H1 (cell line): ENCODE measurements at regions not wholly inside any gene's neighbourhood (a gene's known extent, or its start where the extent isn't known, plus 50 kb on each side); places are given as distances from the start of the nearest gene placed in this dataset.

Experiments
- CTCF ChIA-PET: fragments of 300-600 bp; sonication (Branson Sonifier 250); formaldehyde crosslinking; loops from one replicate; lab custom pipeline; 2021; ENCODE audit not compliant: partially characterized antibody; lab: Charles Lee
- POLR2A ChIA-PET: fragments of 300-600 bp; sonication (Branson Sonifier 250); formaldehyde crosslinking; loops from one replicate; lab custom pipeline; 2021; ENCODE audit warnings: inconsistent platforms; ENCODE audit not compliant: partially characterized antibody; lab: Charles Lee
- DNase-seq, 2 experiments: peaks; one replicate each; pipeline versions ENCODE4 v3.0.0 to v3.0.0-alpha.2; 2010 to 2022; ENCODE audit warnings: low spot score in 2 of 2, low read depth in 1 of 2, mixed read lengths in 1 of 2
- FAIRE-seq: peaks from 2 replicates; lab custom pipeline; 2011; peaks lifted over from hg19 to GRCh38; lab: Jason Lieb, UNC
- H2AFZ ChIP-seq: 2 replicates; pipeline ENCODE4 v1.8.1; 2012; ENCODE audit warnings: low read length, inconsistent platforms
- H2AK5ac ChIP-seq: 2 replicates; pipeline ENCODE4 v1.6.1; 2013; ENCODE audit warnings: low read depth, low read length
- H2BK120ac ChIP-seq: replicated peaks from 2 replicates; pipeline ENCODE3; 2013; ENCODE audit warnings: low read depth, low read length, inconsistent platforms
- H2BK12ac ChIP-seq: 2 replicates; pipeline ENCODE4 v1.6.1; 2013; ENCODE audit warnings: low read depth, low read length
- H2BK15ac ChIP-seq: 2 replicates; pipeline ENCODE4 v1.6.1; 2013; ENCODE audit warnings: low read length
- H2BK20ac ChIP-seq: 2 replicates; pipeline ENCODE4 v1.6.1; 2013; ENCODE audit warnings: low read length
- H2BK5ac ChIP-seq: 2 replicates; pipeline ENCODE4 v1.6.1; 2013; ENCODE audit warnings: low read depth, low read length
- H3K14ac ChIP-seq: 2 replicates; pipeline ENCODE4 v1.6.1; 2013; ENCODE audit warnings: inconsistent platforms; ENCODE audit not compliant: insufficient read length
- H3K18ac ChIP-seq: 2 replicates; pipeline ENCODE4 v1.6.1; 2013; ENCODE audit warnings: low read length; ENCODE audit errors: extremely low read depth
- H3K23ac ChIP-seq: 2 replicates; pipeline ENCODE4 v1.6.1; 2013; ENCODE audit warnings: inconsistent platforms; ENCODE audit not compliant: insufficient read length
- H3K23me2 ChIP-seq: 2 replicates; pipeline ENCODE4 v1.6.1; 2013; ENCODE audit warnings: low read depth, low read length
- H3K27ac ChIP-seq: 2 replicates; pipeline ENCODE4 v1.6.1; 2011; ENCODE audit warnings: low read depth, low read length, inconsistent platforms
- H3K27me3 ChIP-seq, 4 experiments: replicated peaks in 1 of 4; 1 replicate in 1 of 4; 2 replicates in 3 of 4; pipeline versions ENCODE4 v1.6.1 to v1.8.1; 2011 to 2013; ENCODE audit warnings: low read length in 3 of 4, mild to moderate bottlenecking in 3 of 4, inconsistent platforms in 2 of 4, mixed read lengths in 2 of 4, moderate library complexity in 1 of 4; ENCODE audit not compliant: control insufficient read depth in 3 of 4, insufficient read depth in 3 of 4; ENCODE audit errors: extremely low read depth in 1 of 4
- H3K36me3 ChIP-seq, 4 experiments: 2 replicates each; pipeline versions ENCODE4 v1.6.1 to v1.8.1; 2011 to 2013; ENCODE audit warnings: mild to moderate bottlenecking in 4 of 4, low read length in 3 of 4, moderate library complexity in 2 of 4, control low read depth in 1 of 4, inconsistent platforms in 1 of 4; ENCODE audit not compliant: insufficient read depth in 4 of 4, control insufficient read depth in 2 of 4
- H3K4ac ChIP-seq: replicated peaks from 2 replicates; pipeline ENCODE3; 2013; ENCODE audit warnings: low read length, low read depth, mixed read lengths, inconsistent platforms; ENCODE audit not compliant: insufficient read length
- H3K4me1 ChIP-seq, 4 experiments: replicated peaks in 1 of 4; 1 replicate in 1 of 4; 2 replicates in 3 of 4; pipeline versions ENCODE4 v1.6.1 to v1.8.1; 2011 to 2013; ENCODE audit warnings: low read length in 3 of 4, inconsistent platforms in 2 of 4, mixed read lengths in 1 of 4; ENCODE audit not compliant: insufficient read depth in 4 of 4, control insufficient read depth in 3 of 4
- H3K4me2 ChIP-seq, 2 experiments: 2 replicates each; pipeline versions ENCODE4 v1.6.1 to v1.8.1; 2011 to 2013; ENCODE audit warnings: low read depth in 2 of 2, low read length in 2 of 2, control low read depth in 1 of 2, inconsistent platforms in 1 of 2, mild to moderate bottlenecking in 1 of 2; ENCODE audit not compliant: insufficient read depth in 1 of 2
- H3K4me3 ChIP-seq, 4 experiments: fragments of 200-600, 300-600 bp in 1 of 4; sonication (generic), shearing (Covaris generic), sonication (Bioruptor Twin) in 1 of 4; 2 replicates each; pipeline versions ENCODE4 v1.5.1 to v1.8.1; 2011 to 2016; ENCODE audit warnings: low read length in 4 of 4, low read depth in 3 of 4, control low read depth in 2 of 4, inconsistent platforms in 2 of 4, mild to moderate bottlenecking in 2 of 4, mixed read lengths in 1 of 4, moderate library complexity in 1 of 4; ENCODE audit not compliant: insufficient read depth in 2 of 4; ENCODE audit errors: extremely low read depth in 1 of 4
- H3K56ac ChIP-seq: replicated peaks from 2 replicates; pipeline ENCODE3; 2013; ENCODE audit warnings: low read depth, mild to moderate bottlenecking, mixed read lengths, low read length, inconsistent platforms; ENCODE audit not compliant: insufficient read length
- H3K79me1 ChIP-seq: 2 replicates; pipeline ENCODE4 v1.6.1; 2013; ENCODE audit warnings: low read depth, low read length, control low read depth
- H3K79me2 ChIP-seq, 2 experiments: 2 replicates each; pipeline versions ENCODE4 v1.6.1 to v1.8.1; 2012 to 2013; ENCODE audit warnings: low read length in 2 of 2, mild to moderate bottlenecking in 2 of 2, inconsistent platforms in 1 of 2; ENCODE audit not compliant: insufficient read depth in 2 of 2, control insufficient read depth in 1 of 2
- H3K9ac ChIP-seq, 4 experiments: replicated peaks in 1 of 4; 1 replicate in 1 of 4; 2 replicates in 3 of 4; pipeline versions ENCODE4 v1.6.1 to v1.8.1; 2011 to 2013; ENCODE audit warnings: low read depth in 3 of 4, low read length in 3 of 4, control low read depth in 2 of 4, mild to moderate bottlenecking in 2 of 4, moderate library complexity in 2 of 4, inconsistent platforms in 1 of 4; ENCODE audit errors: extremely low read depth in 1 of 4
- H3K9me3 ChIP-seq, 2 experiments: 2 replicates each; pipeline versions ENCODE4 v1.6.1 to v1.8.1; 2012 to 2013; ENCODE audit warnings: mild to moderate bottlenecking in 2 of 2, moderate library complexity in 2 of 2, control low read depth in 1 of 2, inconsistent platforms in 1 of 2, low read depth in 1 of 2, low read length in 1 of 2, mixed read lengths in 1 of 2; ENCODE audit not compliant: insufficient read depth in 2 of 2
- H4K20me1 ChIP-seq, 2 experiments: replicated peaks in 1 of 2; 2 replicates each; pipeline versions ENCODE3 to v1.8.1; 2011 to 2013; ENCODE audit warnings: inconsistent platforms in 2 of 2, low read length in 2 of 2, mild to moderate bottlenecking in 1 of 2; ENCODE audit not compliant: insufficient read depth in 2 of 2, control insufficient read depth in 1 of 2
- H4K5ac ChIP-seq: 2 replicates; pipeline ENCODE4 v1.6.1; 2013; ENCODE audit warnings: low read length, low read depth, mixed read lengths, inconsistent platforms; ENCODE audit not compliant: insufficient read length
- H4K8ac ChIP-seq: 2 replicates; pipeline ENCODE4 v1.8.0; 2013; ENCODE audit warnings: mild to moderate bottlenecking, moderate library complexity, low read length, inconsistent platforms; ENCODE audit not compliant: insufficient read depth; ENCODE audit errors: extremely low read depth
- H4K91ac ChIP-seq: replicated peaks from 2 replicates; pipeline ENCODE3; 2013; ENCODE audit warnings: low read length, mixed read lengths, inconsistent platforms; ENCODE audit not compliant: insufficient read length
- CHD2 ChIP-seq: IDR thresholded peaks from 2 replicates; pipeline ENCODE4 v1.6.1; 2012; ENCODE audit warnings: low read length, improper control_type of control experiment
- GABPA ChIP-seq: IDR thresholded peaks from 2 replicates; pipeline ENCODE4 v1.6.1; 2011; ENCODE audit warnings: mild to moderate bottlenecking, low read length, moderate library complexity, borderline replicate concordance; ENCODE audit not compliant: insufficient read depth
- POLR2A ChIP-seq, 2 experiments: IDR thresholded peaks; 1 replicate in 1 of 2; 2 replicates in 1 of 2; pipeline ENCODE4 v1.6.1; 2011; ENCODE audit warnings: low read depth in 2 of 2, low read length in 2 of 2, mild to moderate bottlenecking in 2 of 2; ENCODE audit errors: control extremely low read depth in 1 of 2
- RXRA ChIP-seq: IDR thresholded peaks from 2 replicates; pipeline ENCODE4 v1.6.1; 2011; ENCODE audit warnings: low read depth, mild to moderate bottlenecking, low read length, moderate library complexity; ENCODE audit not compliant: insufficient read depth
- SIRT6 ChIP-seq: IDR thresholded peaks from one replicate; pipeline ENCODE4 v1.7.1; 2012; ENCODE audit warnings: low read length, inconsistent platforms
- SP4 ChIP-seq: IDR thresholded peaks from 2 replicates; pipeline ENCODE4 v1.6.1; 2012; ENCODE audit warnings: low read length, inconsistent platforms
- TAF7 ChIP-seq: optimal IDR thresholded peaks from 2 replicates; pipeline ENCODE3; 2011; ENCODE audit warnings: low read depth, mild to moderate bottlenecking, inconsistent platforms, low read length, moderate library complexity, borderline replicate concordance
- WGBS, 2 experiments: shearing (Covaris generic) in 1 of 2; methylation state at CpG; one replicate each; pipeline versions ENCODE4 v1.1.6 to v1.1.7; 2013 to 2015; ENCODE audit warnings: low lambda C conversion rate in 2 of 2, mixed read lengths in 2 of 2, inconsistent platforms in 1 of 2, low coverage in 1 of 2, missing lambda C conversion rate in 1 of 2; ENCODE audit not compliant: insufficient replicate concordance in 2 of 2, insufficient coverage in 1 of 2, insufficient read length in 1 of 2; ENCODE audit errors: extremely low coverage in 1 of 2, missing lambda C conversion rate in 1 of 2; 5-methylcytosine and 5-hydroxymethylcytosine counted together
- TF ChIP-seq, protein P1 (sequence below): IDR thresholded peaks from 2 replicates; pipeline ENCODE4 v1.6.1; 2011; ENCODE audit warnings: low read length, improper control_type of control experiment
- TF ChIP-seq, protein P2 (sequence below): IDR thresholded peaks from 2 replicates; pipeline ENCODE4 v1.6.1; 2012; ENCODE audit warnings: inconsistent platforms

DNA sequence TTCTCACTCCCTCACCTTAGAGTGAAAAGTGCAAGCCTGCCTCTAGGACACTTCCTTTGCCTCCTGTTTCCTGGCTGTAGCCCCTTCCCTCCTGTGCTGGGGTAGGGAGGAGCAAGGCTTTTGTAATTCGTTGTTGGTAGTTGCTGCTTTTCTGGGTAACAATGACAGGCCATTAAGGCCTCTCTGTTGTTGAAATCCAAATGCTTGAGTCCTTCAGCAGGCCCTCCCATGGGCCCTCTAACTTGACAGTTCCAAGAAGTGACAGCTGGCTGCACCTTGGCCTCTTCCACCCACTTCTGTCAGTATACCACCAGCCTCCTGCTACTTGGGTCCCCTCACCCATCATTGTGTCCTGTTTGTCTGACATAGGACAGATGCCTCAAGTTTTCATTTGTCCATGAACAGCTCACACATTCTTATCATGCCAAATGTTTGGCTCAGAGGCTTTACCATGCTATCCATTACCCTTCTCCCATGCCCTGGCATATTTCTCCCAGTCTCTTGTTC lies 103.7 kb upstream of the PDE3A start:
- Histone ChIP-seq H2BK12ac (no peak overlapping the region), H2AK5ac (no peak overlapping the region), H3K23me2 (no peaks in the 10 kb centered on the region; the same call in none of the 2 replicates), H3K9me3 (no peaks in the 10 kb centered on the region), H3K4me2 (peak overlapping the region; percentile 43 to 66), H3K9ac (no peak overlapping the region), H3K23ac (no peak overlapping the region), H2AFZ (no peak overlapping the region), H4K20me1 (no peaks in the 10 kb centered on the region), H3K27ac (no peak overlapping the region), H2BK120ac (no peak overlapping the region), H4K8ac (no peak overlapping the region), H2BK15ac (no peak overlapping the region), H3K36me3 (no peaks in the 10 kb centered on the region), H3K4me1 (peaks cover 3 to 10% (median 6%) of the 10 kb centered on the region in 4 experiments; a peak in 4 of 7 replicates), H3K79me2 (no peaks in the 10 kb centered on the region), H3K56ac (no peak overlapping the region), H3K14ac (no peak overlapping the region), H3K18ac (no peak overlapping the region), H3K27me3 (no peaks in the 10 kb centered on the region; a peak in 1 of 7 replicates), H3K79me1 (no peaks in the 10 kb centered on the region), H3K4me3 (no peak overlapping the region), H3K4ac (no peak overlapping the region), H2BK20ac (no peak overlapping the region), H2BK5ac (no peak overlapping the region; the same call in 1 of the 2 replicates), H4K5ac (no peak overlapping the region), H4K91ac (no peak overlapping the region)
- ChIA-PET POLR2A (interaction anchor here (0.6 to 1.1 kb wide), 2 partner anchors 9 to 295 kb away, joined by 3 to 4 read pairs; no protein-coding TSS in a partner anchor), CTCF (no interaction called here)
- FAIRE-seq (peak; percentile 97), DNase-seq (peak; percentile 55 to 70)
- 0% methylated on average over 1 of the region's 1 CpG; no CpG with 5 or more reads in 1 of the 2 experiments for WGBS, 2 experiments
- no peak for TF ChIP-seq GABPA
- TF ChIP-seq SIRT6 = no peak
- no peak; the same call in 1 of the 2 replicates for TF ChIP-seq CHD2
- TF ChIP-seq SP4 = no peak
- TF ChIP-seq, protein P1, sequence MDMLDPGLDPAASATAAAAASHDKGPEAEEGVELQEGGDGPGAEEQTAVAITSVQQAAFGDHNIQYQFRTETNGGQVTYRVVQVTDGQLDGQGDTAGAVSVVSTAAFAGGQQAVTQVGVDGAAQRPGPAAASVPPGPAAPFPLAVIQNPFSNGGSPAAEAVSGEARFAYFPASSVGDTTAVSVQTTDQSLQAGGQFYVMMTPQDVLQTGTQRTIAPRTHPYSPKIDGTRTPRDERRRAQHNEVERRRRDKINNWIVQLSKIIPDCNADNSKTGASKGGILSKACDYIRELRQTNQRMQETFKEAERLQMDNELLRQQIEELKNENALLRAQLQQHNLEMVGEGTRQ = no peak
- TF ChIP-seq, protein P2, sequence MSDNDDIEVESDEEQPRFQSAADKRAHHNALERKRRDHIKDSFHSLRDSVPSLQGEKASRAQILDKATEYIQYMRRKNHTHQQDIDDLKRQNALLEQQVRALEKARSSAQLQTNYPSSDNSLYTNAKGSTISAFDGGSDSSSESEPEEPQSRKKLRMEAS = peak; percentile 24; the same call in 1 of the 2 replicates
- TF ChIP-seq POLR2A (IDR thresholded peaks at IDR 0.05; ENCODE audit: control extremely low read depth in 1 of 2, low read depth in 2 of 2, low read length in 2 of 2) = no peak
- no peak for TF ChIP-seq TAF7
- no peak for TF ChIP-seq RXRA
